K562 (cell line): ENCODE measurements at regions not wholly inside any gene's neighbourhood (a gene's known extent, or its start where the extent isn't known, plus 50 kb on each side); places are given as distances from the start of the nearest gene placed in this dataset.

Source experiments
- BCOR ChIP-seq: fragments of 450-650 bp; IDR thresholded peaks from 2 replicates; pipeline ENCODE4 v1.6.1; 2016
- CTCF ChIP-seq, 3 experiments: IDR thresholded peaks in 2 of 3; conservative IDR thresholded peaks in 1 of 3; 2 replicates each; pipeline ENCODE4 v1.5.1; 2011 to 2012; ENCODE audit warnings: low read length in 3 of 3, mild to moderate bottlenecking in 3 of 3, control low read depth in 2 of 3, improper control_type of control experiment in 1 of 3, inconsistent platforms in 1 of 3, low read depth in 1 of 3, mixed read lengths in 1 of 3, moderate library complexity in 1 of 3; ENCODE audit not compliant: insufficient read depth in 2 of 3
- TEAD2 ChIP-seq: fragments of 450-650 bp; IDR thresholded peaks from 2 replicates; pipeline ENCODE4 v1.6.1; 2016; ENCODE audit warnings: missing genetic modification characterization, control low read depth, missing compliant biosample characterization

DNA sequence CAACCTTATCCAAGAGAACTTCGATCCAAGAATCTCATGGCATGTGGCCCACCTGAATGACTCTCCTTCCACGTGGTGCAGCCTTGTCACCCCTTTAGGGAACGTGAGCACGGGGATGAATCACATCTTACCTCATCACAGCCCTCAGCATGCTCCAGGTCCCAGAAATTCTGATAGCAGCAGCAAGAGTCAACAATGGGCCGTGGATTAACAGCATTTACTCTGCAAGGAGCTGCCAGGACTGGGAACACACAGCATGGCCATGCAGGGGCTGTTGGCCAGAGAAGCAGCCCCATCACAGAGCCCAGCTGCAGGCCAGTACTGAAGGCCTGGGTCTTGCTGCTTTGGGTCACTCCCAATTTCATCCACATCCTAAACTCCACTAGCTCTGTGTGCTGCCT, 150.4 kb downstream of the C5orf15 start:
- TF ChIP-seq CTCF (IDR thresholded peaks at IDR 0.05 in 2 of 3, conservative IDR thresholded peaks at IDR 0.05 in 1 of 3; ENCODE audit: insufficient read depth in 2 of 3, low read depth in 1 of 3, low read length in 3 of 3) (no peak), BCOR (no peak), TEAD2 (no peak)
